IMR-90 (cell line): ENCODE measurements at regions not wholly inside any gene's neighbourhood (a gene's known extent, or its start where the extent isn't known, plus 50 kb on each side); places are given as distances from the start of the nearest gene placed in this dataset.

ENCODE experiments used
- ATAC-seq: fragments of 200-7000 bp; cut with Tn5 transposase; 2 replicates; pipeline ENCODE4 v1.9.1; 2020; ENCODE audit warnings: low read depth, mild to moderate bottlenecking, moderate library complexity
- BruUV-seq: library from RNA; stranded (reverse); fragments of 400-500 nt; replicated peaks from 2 replicates; lab custom pipeline; 2021; lab: Mats Ljungman, UMichigan
- CTCF ChIA-PET: fragments of 300-600 bp; formaldehyde crosslinking; extraction: SDS; loops from one replicate; lab custom pipeline; 2021; ENCODE audit warnings: antibody characterized with exemption; lab: Yijun Ruan, JAX
- POLR2A ChIA-PET: fragments of 300-600 bp; sonication (Branson Sonifier 250); formaldehyde crosslinking; loops from one replicate; lab custom pipeline; 2022; ENCODE audit warnings: antibody characterized with exemption; ENCODE audit not compliant: unreplicated experiment; lab: Charles Lee
- DNase-seq: peaks from one replicate; pipeline ENCODE4 v3.0.0; 2013
- H2AFZ ChIP-seq: replicated peaks from 2 replicates; pipeline ENCODE3; 2013; ENCODE audit warnings: low read length, mild to moderate bottlenecking; ENCODE audit not compliant: poor library complexity
- H2AK5ac ChIP-seq: 2 replicates; pipeline ENCODE4 v1.6.1; 2013; ENCODE audit warnings: low read depth, low read length, inconsistent platforms
- H2AK9ac ChIP-seq: replicated peaks from 2 replicates; pipeline ENCODE3; 2013; ENCODE audit warnings: mild to moderate bottlenecking, low read depth, low read length, moderate library complexity; ENCODE audit not compliant: poor library complexity
- H2BK120ac ChIP-seq: 2 replicates; pipeline ENCODE4 v1.6.1; 2013; ENCODE audit warnings: low read depth, low read length, inconsistent platforms
- H2BK15ac ChIP-seq: 3 replicates; pipeline ENCODE4 v1.6.1; 2013; ENCODE audit warnings: low read depth, low read length, inconsistent platforms
- H2BK20ac ChIP-seq: 2 replicates; pipeline ENCODE4 v1.6.1; 2013; ENCODE audit warnings: low read depth, mild to moderate bottlenecking, inconsistent platforms, low read length, moderate library complexity
- H2BK5ac ChIP-seq: 2 replicates; pipeline ENCODE4 v1.6.1; 2013; ENCODE audit warnings: mild to moderate bottlenecking, low read depth, low read length, inconsistent platforms; ENCODE audit not compliant: poor library complexity, severe bottlenecking
- H3K14ac ChIP-seq: replicated peaks from 2 replicates; pipeline ENCODE4 v1.6.1; 2013; ENCODE audit warnings: low read depth, low read length, inconsistent platforms
- H3K18ac ChIP-seq: 2 replicates; pipeline ENCODE4 v1.6.1; 2013; ENCODE audit warnings: low read depth, low read length, control low read depth
- H3K23ac ChIP-seq: 2 replicates; pipeline ENCODE4 v1.6.1; 2013; ENCODE audit warnings: low read depth, low read length, inconsistent platforms
- H3K27ac ChIP-seq: 2 replicates; pipeline ENCODE4 v1.5.1; 2013; ENCODE audit warnings: mild to moderate bottlenecking, control low read depth, low read length; ENCODE audit not compliant: insufficient read depth
- H3K27me3 ChIP-seq: 2 replicates; pipeline ENCODE4 v1.6.1; 2013; ENCODE audit warnings: low read length; ENCODE audit not compliant: control insufficient read depth, insufficient read depth
- H3K36me3 ChIP-seq: 2 replicates; pipeline ENCODE4 v1.6.1; 2013; ENCODE audit warnings: low read length, mixed read lengths; ENCODE audit not compliant: control insufficient read depth, insufficient read depth
- H3K4ac ChIP-seq: 2 replicates; pipeline ENCODE4 v1.6.1; 2013; ENCODE audit warnings: low read depth, low read length, inconsistent platforms
- H3K4me1 ChIP-seq: 2 replicates; pipeline ENCODE4 v1.6.1; 2013; ENCODE audit warnings: low read length, mixed read lengths; ENCODE audit not compliant: control insufficient read depth, insufficient read depth
- H3K4me2 ChIP-seq: 2 replicates; pipeline ENCODE4 v1.6.1; 2013; ENCODE audit warnings: low read depth, mild to moderate bottlenecking, control low read depth, low read length, moderate library complexity
- H3K4me3 ChIP-seq: 2 replicates; pipeline ENCODE4 v1.5.1; 2013; ENCODE audit warnings: low read depth, mild to moderate bottlenecking, control low read depth, low read length, moderate library complexity; ENCODE audit not compliant: insufficient read depth
- H3K56ac ChIP-seq: 2 replicates; pipeline ENCODE4 v1.6.1; 2013; ENCODE audit warnings: low read length, inconsistent platforms; ENCODE audit not compliant: insufficient read depth; ENCODE audit errors: extremely low read depth
- H3K79me1 ChIP-seq, 2 experiments: 2 replicates each; pipeline ENCODE4 v1.6.1; 2013; ENCODE audit warnings: low read length in 2 of 2, inconsistent platforms in 1 of 2, low read depth in 1 of 2
- H3K9ac ChIP-seq: 2 replicates; pipeline ENCODE4 v1.6.1; 2013; ENCODE audit warnings: low read depth, low read length, control low read depth
- H3K9me1 ChIP-seq: 2 replicates; pipeline ENCODE4 v1.6.1; 2013; ENCODE audit warnings: low read length, inconsistent platforms; ENCODE audit not compliant: insufficient read depth
- H3K9me3 ChIP-seq: 2 replicates; pipeline ENCODE4 v1.6.1; 2013; ENCODE audit warnings: low read length; ENCODE audit not compliant: control insufficient read depth, insufficient read depth
- H4K20me1 ChIP-seq: 2 replicates; pipeline ENCODE4 v1.6.1; 2013; ENCODE audit warnings: low read length, inconsistent platforms; ENCODE audit not compliant: insufficient read depth
- H4K5ac ChIP-seq: 2 replicates; pipeline ENCODE4 v1.6.1; 2013; ENCODE audit warnings: mild to moderate bottlenecking, low read depth, low read length, control low read depth
- H4K8ac ChIP-seq, 2 experiments: 2 replicates each; pipeline ENCODE4 v1.6.1; 2013; ENCODE audit warnings: low read depth in 2 of 2, low read length in 2 of 2, control low read depth in 1 of 2, inconsistent platforms in 1 of 2
- H4K91ac ChIP-seq: 2 replicates; pipeline ENCODE4 v1.6.1; 2013; ENCODE audit warnings: low read depth, low read length, inconsistent platforms; ENCODE audit not compliant: insufficient read depth
- CEBPB ChIP-seq: IDR thresholded peaks from 2 replicates; pipeline ENCODE4 v1.6.1; 2012; ENCODE audit warnings: low read depth, low read length, improper control_type of control experiment
- MAFK ChIP-seq: IDR thresholded peaks from 2 replicates; pipeline ENCODE4 v1.6.1; 2012; ENCODE audit warnings: low read depth, low read length, improper control_type of control experiment
- whole genome bisulfite sequencing, 2 experiments: methylation state at CpG; one replicate each; pipeline versions ENCODE4 v1.1.5 to v1.1.7; 2013; ENCODE audit warnings: missing lambda C conversion rate in 2 of 2; ENCODE audit not compliant: insufficient read length in 1 of 2; ENCODE audit errors: extremely low coverage in 2 of 2; 5-methylcytosine and 5-hydroxymethylcytosine counted together
- dilution Hi-C: fragments of 300-500 bp; cut with HindIII; formaldehyde crosslinking; loops from one replicate; pipeline ENCODE4 v1.14.3; 2018; ENCODE audit warnings: low sequenced_read_pairs; ENCODE audit not compliant: unreplicated experiment
- in situ Hi-C: fragments of 300-500 bp; cut with MboI; formaldehyde crosslinking; loops from 3 replicates; pipeline ENCODE4 v1.14.3; 2019; ENCODE audit warnings: low sequenced_read_pairs, inconsistent platforms, mixed read lengths
- intact Hi-C: fragments of 100-400 bp; cut with micrococcal nuclease; formaldehyde crosslinking; loops from 2 replicates; pipeline ENCODE4 v1.10.0; 2022

- no TSS peak for BruUV-seq
- H3K4me1 ChIP-seq = no peaks in the 10 kb centered on the region
- no peak overlapping the region for H2AK5ac ChIP-seq
- DNase-seq (no peak), ATAC-seq (no peak)
- intact Hi-C loops (no loop called here), in situ Hi-C loops (no loop called here), dilution Hi-C loops (no loop called here)
- no peak overlapping the region for H2AK9ac ChIP-seq
- ChIA-PET POLR2A (no interaction called here), CTCF (no interaction called here)
- no peak overlapping the region for H4K8ac ChIP-seq
- no peak overlapping the region for H2BK120ac ChIP-seq
- no peak overlapping the region for H3K9ac ChIP-seq
- no peak overlapping the region for H2BK15ac ChIP-seq
- H3K9me1 ChIP-seq = no peaks in the 10 kb centered on the region
- no peaks in the 10 kb centered on the region for H3K27me3 ChIP-seq
- H3K56ac ChIP-seq = no peak overlapping the region
- H2AFZ ChIP-seq = no peak overlapping the region
- H3K4me3 ChIP-seq = no peak overlapping the region
- no peak overlapping the region for H3K4me2 ChIP-seq
- H3K79me1 ChIP-seq = no peaks in the 10 kb centered on the region
- TF ChIP-seq MAFK (no peak), CEBPB (no peak)
- H2BK20ac ChIP-seq = no peak overlapping the region
- H3K27ac ChIP-seq = no peak overlapping the region
- H3K36me3 ChIP-seq = no peaks in the 10 kb centered on the region
- no peak overlapping the region for H3K4ac ChIP-seq
- no peak overlapping the region for H3K23ac ChIP-seq
- H4K5ac ChIP-seq = no peak overlapping the region
- no peaks in the 10 kb centered on the region for H4K20me1 ChIP-seq
- no peak overlapping the region for H2BK5ac ChIP-seq
- no peak overlapping the region for H3K18ac ChIP-seq
- 100% methylated on average over 1 of the region's 5 CpGs; no CpG with 5 or more reads in 1 of the 2 experiments for WGBS, 2 experiments
- H4K91ac ChIP-seq = no peak overlapping the region
- H3K14ac ChIP-seq = no peak overlapping the region
- peaks cover 11% of the 10 kb centered on the region; the same call in 1 of the 2 replicates for H3K9me3 ChIP-seq
Measured at GRCh38 chr2:60091894-60092293, 461.6 kb downstream of the BCL11A start.
